GM19328 (cell line): ENCODE measurements at regions not wholly inside any gene's neighbourhood (a gene's known extent, or its start where the extent isn't known, plus 50 kb on each side); places are given as distances from the start of the nearest gene placed in this dataset.

Source experiments
- ATAC-seq: cut with Tn5 transposase; IDR thresholded peaks from one replicate; pipeline ENCODE4 v1.9.1; 2021; ENCODE audit warnings: mild to moderate bottlenecking, moderate library complexity; ENCODE audit not compliant: unreplicated experiment

DNA sequence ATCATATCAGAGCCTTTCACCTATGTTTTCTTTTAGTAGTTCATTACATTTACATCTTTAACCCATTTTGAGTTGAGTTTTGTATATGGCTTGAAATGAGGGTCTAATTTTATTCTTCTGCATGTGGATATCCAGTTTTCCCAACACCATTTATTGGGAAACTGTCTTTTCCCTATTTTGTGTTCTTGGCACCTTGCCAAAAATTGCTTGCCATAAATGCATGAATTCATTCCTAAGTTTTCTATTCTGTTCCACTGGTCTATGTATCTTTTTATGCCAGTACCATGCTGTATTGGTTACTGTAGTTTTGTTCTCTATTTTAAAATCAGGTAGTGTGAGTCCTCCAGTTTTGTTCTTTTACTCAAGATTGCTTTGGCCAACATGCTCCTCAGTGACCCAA, 144.0 kb upstream of the OBI1 start:
- no peak for ATAC-seq

DNA sequence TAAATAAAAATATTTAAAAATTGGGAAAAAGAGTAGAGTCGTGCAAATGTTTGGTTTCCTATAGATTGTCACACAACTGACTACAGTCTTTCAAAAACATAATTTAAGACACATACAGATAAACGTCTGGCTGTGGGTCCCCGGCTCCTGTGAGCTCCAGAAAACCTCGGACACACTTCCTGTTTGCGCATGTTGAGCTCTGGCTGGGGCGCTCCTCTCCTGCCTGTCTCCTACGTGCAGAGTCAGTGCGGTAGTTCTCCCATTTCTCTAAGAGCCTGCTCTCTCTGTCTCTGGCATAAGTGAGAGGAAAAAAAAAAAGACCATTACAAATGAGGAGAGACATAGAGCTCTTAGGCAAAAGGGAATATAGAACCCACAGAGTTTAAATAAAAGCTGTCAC, 128.2 kb upstream of the OBI1 start:
- ATAC-seq: no peak

DNA sequence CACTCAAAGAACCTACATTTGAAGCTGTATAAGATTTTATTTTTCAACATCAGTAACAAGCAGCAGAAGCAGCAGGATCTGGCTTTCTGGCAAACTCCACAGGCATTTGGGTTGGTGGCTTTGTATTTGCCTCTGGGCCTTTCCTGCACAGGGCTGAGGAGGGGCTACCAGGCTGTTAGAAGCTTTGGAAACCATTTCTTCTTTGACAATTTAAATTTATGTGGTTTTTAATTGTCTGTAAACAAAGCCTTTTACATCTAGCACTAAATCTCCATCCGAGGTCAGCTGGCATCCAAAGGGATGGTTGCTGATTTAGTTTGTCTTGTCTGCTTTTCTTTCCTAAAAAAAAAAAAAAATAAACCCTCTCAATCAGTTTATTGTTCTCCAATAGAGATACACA, 127.5 kb upstream of the OBI1 start:
- no peak for ATAC-seq

DNA sequence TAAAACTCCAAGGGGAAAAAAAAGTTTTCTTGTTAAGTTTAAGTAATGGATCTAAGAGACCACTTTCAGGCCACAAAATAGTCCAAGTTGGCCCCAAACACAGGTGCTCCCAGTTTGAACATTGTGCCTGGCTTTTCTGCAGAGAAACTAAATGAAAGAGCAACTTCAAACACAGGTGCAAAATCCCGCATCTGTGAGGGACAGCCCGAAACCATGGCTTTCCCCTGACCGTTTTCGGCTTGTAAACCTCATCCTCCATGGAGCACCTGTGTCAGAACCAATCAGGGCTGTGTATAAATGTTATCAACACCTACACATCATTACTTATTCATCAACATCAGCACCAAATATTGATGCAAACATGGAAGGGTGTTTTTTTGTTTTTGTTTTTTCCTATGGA, 126.8 kb upstream of the OBI1 start:
- no peak for ATAC-seq

DNA sequence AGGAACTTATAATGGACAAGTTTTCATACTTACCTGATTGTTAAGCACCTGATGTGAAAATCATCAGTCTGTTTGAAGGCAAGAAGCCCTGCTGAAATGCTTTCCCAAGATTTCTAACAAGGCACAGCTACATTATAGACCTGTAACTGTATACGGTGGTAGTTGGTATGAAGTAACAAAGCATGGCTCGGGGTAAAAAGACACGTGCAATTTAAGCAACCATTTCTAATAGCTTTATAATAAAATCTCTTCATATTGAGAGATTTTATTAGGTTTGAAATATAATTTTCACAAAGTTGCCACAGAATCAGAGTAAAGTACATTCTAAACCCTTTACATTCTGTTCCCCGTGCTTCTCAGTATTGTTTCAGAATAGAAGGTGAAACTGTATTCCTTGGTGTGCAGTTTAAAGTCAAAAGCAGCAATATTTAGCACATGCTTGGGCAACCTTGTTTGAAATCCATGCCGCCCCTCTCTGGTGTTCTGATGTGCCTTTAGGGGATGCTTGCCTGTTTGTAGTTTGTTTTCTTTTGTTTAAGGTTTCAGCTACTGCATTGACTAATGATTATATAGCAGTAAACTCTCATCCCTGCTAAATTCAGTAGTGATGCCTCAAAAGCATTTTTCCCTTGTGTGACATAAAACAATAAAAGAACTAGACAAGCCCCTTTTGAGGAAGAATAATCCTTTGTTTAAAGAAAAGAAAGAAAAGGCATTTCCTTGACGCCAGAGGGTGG, 125.2 kb upstream of the OBI1 start:
- no peak for ATAC-seq

DNA sequence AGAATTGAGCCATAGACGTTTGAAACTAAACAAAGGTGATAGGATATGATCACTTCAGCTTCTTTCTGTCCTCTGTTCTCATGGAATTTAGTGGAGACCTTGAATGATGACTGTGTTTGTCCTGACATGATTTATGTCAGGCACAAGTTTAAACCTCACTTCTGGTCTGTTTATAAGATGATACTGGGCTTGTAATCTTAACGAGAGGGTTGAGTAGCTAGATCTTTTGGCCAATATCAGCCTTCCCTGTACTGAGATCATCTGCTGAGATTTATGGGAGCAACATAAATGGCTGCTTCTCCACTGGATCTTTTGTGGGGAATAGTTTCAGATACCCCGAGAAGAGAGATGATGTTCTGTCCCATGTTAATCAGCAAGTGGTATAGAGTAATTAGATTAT, 121.8 kb upstream of the OBI1 start:
- no peak for ATAC-seq

DNA sequence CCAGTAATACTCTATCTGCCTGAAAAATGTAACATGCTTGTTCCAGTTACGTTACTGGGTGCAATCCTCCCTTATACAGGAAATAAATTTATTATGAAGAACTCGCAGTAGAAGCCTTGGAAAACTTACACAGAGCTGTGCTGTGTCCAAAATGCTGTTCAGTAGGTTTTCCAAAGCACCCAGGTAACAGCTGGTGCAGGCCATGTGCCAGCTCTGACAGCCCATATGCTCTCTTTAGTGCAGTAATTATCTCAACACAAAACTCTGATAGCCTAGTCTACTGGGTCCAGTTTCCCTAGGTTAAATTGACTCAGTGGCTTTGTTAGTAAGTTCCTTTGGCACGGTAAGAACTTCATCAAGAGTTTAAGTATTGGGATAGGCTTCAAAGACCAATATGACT, 120.7 kb upstream of the OBI1 start:
- no peak for ATAC-seq

DNA sequence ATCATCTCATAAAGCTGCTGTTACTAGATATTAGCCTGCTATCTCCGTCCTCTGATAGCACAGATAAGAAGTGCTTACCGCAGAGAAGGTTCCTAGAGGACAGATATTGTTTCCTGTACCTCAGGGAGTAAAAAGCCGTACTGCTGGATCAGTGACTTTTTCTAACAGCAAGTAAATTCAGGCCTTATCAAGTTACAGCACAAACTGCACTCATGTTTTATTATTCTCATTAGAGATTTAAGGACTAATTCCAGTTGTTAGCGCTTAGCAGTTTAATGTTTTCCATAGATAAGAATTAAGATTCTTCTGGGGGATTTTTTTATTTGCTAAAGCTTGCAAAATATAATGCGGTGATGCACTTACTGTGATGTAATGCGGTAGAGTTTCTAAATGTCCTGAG, 119.0 kb upstream of the OBI1 start:
- no peak for ATAC-seq

DNA sequence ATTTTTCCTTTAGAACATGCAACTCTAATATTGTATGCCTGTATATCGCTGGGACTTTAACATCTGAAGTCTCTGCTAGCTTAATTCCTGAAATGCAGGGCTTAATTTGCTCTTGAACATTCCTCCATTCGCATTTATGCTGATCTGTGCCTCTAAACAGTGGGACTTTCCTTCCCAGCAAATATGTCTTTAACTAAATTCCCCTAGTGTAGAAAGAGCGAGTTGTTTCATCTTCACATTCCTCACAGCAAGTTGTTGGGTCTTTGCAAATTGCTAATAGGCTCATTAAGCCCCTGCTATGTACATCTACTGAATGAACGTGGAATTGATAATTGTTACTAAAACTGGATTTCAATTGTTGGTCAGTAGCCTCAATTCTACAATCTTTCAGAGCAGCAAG, 118.4 kb upstream of the OBI1 start:
- no peak for ATAC-seq

DNA sequence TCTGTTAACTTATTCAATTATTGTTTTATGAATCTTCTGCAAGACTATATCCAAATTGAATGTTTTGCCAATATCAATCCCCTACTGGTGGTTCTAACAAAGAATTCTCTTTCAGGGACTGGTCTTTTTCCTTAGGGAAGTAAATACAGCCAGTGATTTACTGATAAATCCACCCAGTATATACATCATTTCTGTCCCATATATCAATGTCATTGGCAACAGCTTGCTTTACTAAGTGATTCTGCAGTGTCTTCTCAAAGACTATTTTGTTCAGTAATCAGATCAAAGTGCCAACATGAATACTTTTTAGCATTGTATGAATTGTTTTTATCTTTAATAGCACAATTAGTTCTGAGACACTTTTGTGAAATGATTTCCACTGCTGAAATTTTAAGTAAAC, 114.0 kb upstream of the OBI1 start:
- no peak for ATAC-seq

DNA sequence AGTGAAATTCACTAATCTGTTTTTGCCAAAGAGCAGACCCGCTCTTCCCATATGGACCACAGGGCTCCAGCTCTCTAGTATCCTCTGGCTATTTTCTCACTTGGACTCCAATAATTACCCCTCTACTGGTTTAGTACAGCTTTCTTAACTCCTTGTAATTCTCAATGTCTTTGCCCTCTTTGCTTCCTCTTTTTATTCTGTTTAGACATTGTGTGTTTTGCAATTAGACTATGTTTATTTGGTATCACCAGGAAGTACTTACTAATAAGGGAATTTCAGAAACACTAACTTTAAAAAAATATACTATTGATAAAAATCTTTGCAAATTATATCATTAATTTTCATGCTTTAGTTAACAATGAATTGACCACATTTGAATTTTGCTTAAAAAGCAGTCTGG, 111.6 kb upstream of the OBI1 start:
- no peak for ATAC-seq

DNA sequence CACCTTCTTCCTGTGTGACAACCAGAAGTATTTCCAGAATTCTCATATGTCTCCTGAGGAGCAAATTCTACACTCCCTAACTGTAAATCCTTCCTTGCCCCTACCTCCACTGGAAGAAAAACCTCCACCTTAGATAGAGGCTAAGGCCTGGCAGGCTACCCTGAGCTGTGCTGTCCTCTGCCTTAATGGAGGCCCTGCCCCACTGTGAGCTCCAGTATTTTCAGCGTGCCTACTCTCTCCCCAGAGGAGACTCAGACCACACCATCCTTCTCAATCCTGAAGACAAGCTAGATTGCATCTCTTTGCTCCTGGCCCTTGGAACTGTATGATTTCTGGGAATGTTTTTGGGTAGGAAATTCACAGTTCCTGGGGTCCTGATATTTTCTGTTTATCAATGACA, 110.0 kb upstream of the OBI1 start:
- no peak for ATAC-seq

DNA sequence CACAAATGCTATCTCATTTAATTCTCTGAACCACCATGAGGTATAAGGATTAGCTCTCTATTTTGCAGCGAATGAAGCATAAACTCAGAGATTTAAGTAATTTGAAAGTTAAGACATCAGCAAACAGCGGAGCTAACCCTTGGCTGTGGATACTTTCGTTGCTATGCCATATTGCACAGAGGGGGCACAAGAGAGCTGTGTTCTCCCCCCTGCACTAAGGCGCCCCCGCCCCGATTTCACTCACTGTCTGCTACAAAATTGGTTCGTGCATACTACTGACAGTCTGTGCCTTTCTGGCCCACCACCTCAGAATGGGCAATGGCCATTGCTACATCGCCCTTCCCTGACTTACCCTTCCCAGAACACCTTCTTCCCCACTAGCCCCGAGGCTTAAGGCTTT, 105.7 kb upstream of the OBI1 start:
- no peak for ATAC-seq

DNA sequence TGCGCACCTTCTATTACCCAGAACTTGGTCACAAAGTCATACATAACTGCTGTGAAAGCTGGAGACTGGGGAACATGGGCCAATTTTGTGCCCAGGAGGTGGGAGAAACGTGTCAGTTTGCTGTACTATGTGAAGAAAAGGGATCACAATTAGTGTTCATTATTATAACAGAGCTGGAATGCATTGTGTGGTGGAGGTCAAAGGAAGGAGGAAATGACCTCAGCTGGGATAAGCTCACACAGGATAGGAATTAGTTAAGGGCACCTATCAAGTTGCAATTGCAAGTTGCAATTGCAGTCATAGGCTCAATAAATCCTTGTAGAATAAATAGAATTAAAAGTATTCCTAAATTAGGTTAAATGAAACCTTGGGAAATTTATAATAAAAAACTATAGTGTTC, 103.9 kb upstream of the OBI1 start:
- ATAC-seq: no peak

DNA sequence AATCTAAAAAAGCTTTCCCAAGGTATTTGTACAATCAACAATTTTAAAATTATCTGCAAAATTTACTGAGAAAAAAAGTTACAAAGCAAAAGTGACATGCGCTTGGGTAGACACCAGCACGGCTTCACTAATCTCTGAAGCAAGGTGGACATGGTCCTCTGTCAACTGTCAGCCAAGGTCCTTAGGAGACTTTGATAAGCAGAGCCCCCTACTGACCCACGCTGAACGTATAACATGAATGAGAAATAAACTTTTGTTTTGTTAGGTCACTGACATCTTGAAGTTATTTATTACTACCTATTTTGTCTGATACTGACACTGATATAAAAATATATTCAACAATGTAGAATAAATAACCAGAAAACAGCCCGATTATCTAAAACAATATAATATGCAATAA, 100.7 kb upstream of the OBI1 start:
- ATAC-seq: no peak

DNA sequence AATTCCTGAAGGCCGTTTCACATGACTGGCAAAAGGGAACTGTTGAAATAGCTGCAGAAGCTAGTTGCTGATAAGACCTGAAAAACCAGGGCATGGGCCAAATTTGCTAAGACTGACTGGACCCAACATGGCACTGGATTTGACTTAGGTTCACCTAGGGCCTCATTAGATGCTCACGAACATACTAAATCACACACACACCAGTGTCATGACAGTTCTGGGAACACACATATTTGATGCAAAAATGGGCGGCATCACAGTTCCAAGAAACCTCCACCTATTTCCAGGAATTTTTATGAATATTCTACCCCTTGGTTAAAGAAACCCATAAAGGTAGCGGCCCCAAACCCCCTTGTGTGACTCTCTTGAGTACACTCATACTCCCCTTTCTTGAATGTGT, 99.6 kb upstream of the OBI1 start:
- no peak for ATAC-seq

DNA sequence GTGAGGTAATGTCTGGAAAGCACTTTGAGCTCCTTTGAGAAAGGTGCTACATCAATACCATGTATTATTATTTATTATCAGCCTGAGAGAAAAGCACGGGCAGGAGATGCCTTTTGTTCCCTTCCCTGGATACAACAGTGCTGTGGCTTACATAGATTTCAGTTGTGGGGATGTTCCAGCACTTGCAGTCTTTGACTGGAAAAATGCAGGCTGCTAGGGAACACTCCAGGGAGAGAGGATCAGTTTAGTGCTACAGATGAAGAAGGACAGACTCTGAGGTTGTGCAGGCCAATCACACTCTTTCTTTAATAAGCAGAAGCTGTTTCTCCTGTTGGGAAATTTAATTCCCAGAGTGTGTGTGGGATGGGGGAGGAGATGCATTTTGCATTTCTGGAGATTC, 94.5 kb upstream of the OBI1 start:
- ATAC-seq: no peak

DNA sequence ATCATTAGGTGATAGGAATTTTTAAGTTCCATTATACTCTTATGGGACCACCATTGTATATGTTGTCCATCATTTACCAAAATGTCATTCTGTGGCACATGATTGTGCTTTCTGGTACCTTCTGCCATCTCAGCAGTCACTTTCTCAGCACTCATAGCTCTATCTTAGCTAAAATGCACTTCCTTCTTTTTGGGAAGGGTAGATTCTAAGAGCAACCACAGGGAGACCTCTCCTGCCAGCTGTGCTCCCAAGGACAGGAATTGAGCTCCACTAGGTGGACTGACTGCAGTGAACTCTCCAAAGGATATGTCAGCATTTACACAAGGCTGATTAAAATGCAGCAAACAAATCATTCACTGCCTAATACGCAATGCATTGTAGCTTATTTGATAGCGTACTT, 91.8 kb upstream of the OBI1 start:
- ATAC-seq: no peak

DNA sequence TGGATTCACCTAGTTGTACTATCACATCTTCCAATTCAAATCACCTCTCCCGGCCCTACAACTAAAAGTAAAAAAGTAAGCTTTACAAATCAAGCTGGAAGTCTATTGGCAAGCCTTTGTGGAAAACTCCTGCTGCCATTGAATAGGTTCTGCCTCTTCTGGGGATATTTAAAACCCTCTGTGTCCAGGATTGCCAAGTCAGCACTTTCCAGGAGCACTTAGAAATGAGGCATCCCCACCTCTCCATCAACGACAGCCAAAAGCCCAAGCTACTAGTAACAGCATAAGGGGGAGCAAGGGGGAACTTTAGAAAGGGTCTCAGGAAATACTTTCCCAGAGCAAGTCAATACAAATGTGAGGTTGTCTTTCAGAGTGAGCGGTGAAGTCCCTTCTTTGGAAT, 85.0 kb upstream of the OBI1 start:
- no peak for ATAC-seq

DNA sequence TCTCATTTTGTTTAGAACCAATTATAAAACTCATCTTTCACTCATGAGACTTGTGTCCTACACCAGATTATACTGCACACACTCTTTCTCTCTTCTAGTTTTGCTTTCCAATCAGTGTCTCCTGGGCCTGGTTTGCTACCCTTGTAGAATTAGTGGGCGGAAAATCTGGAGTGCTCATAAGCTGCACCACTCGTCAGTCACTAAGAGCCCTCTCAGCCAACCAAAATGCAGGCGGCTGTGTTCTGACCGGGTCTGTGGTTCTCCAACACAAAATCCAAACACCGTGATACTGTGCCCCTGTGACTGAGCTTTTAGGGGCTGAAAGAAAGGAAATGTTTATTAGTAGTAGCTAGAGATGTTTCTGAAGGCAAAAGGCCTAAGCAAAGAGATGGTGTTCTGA, 83.7 kb upstream of the OBI1 start:
- no peak for ATAC-seq

DNA sequence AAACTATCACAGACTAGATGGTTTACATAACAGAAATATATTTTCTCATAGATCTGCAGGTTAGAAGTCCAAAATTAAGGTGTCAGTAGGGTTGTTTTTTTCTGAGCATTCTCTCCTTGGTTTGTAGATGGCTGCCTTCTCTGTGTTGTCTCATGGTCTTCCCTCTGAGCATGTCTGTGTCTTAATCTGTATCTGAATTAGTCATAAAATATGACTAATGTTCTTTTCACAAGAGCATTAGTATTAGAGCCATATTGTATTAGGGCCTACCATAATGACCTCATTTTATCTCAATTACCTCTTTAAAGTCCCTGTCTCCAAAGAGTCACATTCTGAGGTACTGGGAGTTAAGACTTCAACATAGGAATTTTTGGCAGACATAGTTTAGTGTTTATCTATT, 77.2 kb upstream of the OBI1 start:
- ATAC-seq: no peak

DNA sequence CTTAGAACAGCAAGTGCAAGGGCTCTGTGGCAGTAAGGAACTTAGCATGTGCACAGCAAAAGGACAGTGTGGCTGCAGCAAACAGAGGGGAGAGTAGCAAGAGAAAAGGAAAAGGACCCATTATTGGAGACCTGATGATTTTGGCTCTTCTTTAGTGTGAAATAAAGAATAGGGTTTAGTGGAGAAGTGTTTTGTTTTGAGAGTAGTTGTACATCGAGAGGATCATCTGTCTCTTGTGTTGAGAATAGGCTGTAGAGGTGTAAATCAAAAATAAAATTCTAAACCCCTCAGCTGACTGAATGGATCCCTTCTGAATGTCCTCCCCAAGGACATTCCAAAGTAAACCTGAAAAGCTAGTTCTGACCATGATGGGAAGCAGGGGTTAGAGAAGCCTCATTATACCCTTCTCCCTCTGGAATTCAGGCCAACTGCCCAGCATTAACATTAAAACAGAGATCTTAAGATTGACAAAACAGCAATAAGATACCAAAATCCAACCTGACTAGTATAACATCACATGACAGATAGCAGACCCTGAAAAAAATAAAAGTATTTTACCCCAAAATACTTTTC, 73.6 kb upstream of the OBI1 start:
- ATAC-seq: no peak

DNA sequence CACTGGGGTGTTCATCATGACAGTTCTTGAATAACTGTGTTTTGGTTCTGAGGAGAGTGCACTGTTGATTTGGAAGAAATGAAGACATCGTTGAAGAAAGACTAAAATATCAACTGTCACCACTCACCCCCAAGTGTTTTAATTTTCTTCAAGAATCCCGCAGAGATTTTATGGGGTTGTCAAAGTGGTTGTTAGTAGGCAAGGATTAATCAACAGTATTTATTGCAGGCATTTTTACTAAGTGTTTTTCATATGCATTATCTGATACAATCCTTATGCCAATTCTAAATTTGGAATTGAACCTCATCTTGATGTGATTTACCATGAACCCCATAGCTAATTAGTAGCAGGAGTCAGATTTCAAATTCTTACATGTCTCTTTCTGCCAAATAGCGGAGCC, 63.7 kb upstream of the OBI1 start:
- no peak for ATAC-seq
